ENCODE measurements at regions not wholly inside any gene's neighbourhood (a gene's known extent, or its start where the extent isn't known, plus 50 kb on each side); places are given as distances from the start of the nearest gene placed in this dataset.

GRCh38 chr17:79438058-79438457 is 172.8 kb downstream of the RBFOX3 start:
- TF ChIP-seq CTCF (IDR thresholded peaks at IDR 0.05), result no peak

GRCh38 chr17:79437081-79437480 is 173.8 kb downstream of the RBFOX3 start:
- no peak for TF ChIP-seq CTCF (IDR thresholded peaks at IDR 0.05)

- TF ChIP-seq CTCF (IDR thresholded peaks at IDR 0.05), result no peak
Observed at GRCh38 chr17:79435962-79436361, 174.9 kb downstream of the RBFOX3 start.

GRCh38 chr17:79435296-79435695 is 175.6 kb downstream of the RBFOX3 start:
- no peak for TF ChIP-seq CTCF (IDR thresholded peaks at IDR 0.05)

- no peak for TF ChIP-seq CTCF (IDR thresholded peaks at IDR 0.05)
Observed at GRCh38 chr17:79434215-79434614, 176.6 kb downstream of the RBFOX3 start.

- no peak for TF ChIP-seq CTCF (IDR thresholded peaks at IDR 0.05)
Observed at GRCh38 chr17:79433379-79433778, 177.5 kb downstream of the RBFOX3 start.

GRCh38 chr17:79431175-79431574 is 179.7 kb downstream of the RBFOX3 start:
- no peak for TF ChIP-seq CTCF (IDR thresholded peaks at IDR 0.05)

- TF ChIP-seq CTCF (IDR thresholded peaks at IDR 0.05), result no peak
Observed at GRCh38 chr17:79429864-79430494, 180.9 kb downstream of the RBFOX3 start.

Measured in LNCAP (cell line).